Fibroblast of the aortic adventitia (primary cell): ENCODE measurements at regions not wholly inside any gene's neighbourhood (a gene's known extent, or its start where the extent isn't known, plus 50 kb on each side); places are given as distances from the start of the nearest gene placed in this dataset.
A peak's percentile ranks its signal among the peaks of the same experiment; 100 is the strongest.

Experiments
- DNase-seq: peaks from one replicate; pipeline ENCODE4 v3.0.0-alpha.2; 2010; ENCODE audit warnings: low read depth
- H3K4me3 ChIP-seq: 2 replicates; pipeline ENCODE4 v1.5.1; 2011; ENCODE audit warnings: low read depth, mild to moderate bottlenecking, control low read depth, low read length, moderate library complexity
- TF ChIP-seq, protein P1 (sequence below): IDR thresholded peaks from 2 replicates; pipeline ENCODE4 v1.5.1; 2011; ENCODE audit warnings: mild to moderate bottlenecking, low read length, control low read depth, inconsistent platforms; ENCODE audit not compliant: insufficient read depth

DNA sequence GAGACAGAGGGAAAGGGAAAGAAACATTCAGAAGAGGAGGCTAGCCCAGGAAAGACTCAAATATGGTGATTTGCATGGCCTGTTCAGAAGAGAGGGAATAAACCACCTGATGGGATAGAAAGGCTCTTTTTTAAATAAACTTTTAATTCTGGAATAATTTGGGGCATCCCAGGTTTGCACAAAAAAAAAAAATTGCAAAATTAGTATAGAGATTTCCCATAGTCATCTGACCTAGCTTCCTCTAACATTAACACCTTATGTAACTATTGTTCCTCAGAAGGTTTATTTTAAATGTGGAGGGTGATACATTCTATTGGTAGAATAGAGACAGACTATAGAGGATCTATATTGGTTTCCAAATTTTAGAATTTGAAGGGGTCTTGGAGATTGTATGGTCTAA is 330.4 kb upstream of the SLC14A2 start:
- H3K4me3 ChIP-seq = no peak overlapping the region
- no peak for DNase-seq
- TF ChIP-seq, protein P1, sequence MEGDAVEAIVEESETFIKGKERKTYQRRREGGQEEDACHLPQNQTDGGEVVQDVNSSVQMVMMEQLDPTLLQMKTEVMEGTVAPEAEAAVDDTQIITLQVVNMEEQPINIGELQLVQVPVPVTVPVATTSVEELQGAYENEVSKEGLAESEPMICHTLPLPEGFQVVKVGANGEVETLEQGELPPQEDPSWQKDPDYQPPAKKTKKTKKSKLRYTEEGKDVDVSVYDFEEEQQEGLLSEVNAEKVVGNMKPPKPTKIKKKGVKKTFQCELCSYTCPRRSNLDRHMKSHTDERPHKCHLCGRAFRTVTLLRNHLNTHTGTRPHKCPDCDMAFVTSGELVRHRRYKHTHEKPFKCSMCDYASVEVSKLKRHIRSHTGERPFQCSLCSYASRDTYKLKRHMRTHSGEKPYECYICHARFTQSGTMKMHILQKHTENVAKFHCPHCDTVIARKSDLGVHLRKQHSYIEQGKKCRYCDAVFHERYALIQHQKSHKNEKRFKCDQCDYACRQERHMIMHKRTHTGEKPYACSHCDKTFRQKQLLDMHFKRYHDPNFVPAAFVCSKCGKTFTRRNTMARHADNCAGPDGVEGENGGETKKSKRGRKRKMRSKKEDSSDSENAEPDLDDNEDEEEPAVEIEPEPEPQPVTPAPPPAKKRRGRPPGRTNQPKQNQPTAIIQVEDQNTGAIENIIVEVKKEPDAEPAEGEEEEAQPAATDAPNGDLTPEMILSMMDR = no peak

DNA sequence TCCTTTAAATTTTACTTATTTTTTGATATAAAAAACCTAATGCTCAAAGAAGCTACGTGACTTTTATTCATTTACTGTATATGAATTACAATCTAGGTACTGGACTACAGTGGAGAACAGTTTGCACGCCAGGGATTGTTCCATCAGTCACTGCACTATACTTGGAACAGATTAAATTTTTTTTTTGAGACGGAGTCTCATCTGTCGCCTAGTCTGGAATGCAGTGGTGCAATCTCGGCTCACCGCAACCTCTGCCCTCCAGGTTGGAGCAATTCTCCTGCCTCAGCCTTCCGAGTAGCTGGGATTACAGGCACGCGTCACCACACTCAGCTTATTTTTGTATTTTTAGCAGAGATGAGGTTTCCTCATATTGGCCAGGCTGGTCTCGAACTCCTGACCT is 330.0 kb upstream of the SLC14A2 start:
- H3K4me3 ChIP-seq = no peak overlapping the region
- DNase-seq = no peak
- TF ChIP-seq, protein P1 = no peak

DNA sequence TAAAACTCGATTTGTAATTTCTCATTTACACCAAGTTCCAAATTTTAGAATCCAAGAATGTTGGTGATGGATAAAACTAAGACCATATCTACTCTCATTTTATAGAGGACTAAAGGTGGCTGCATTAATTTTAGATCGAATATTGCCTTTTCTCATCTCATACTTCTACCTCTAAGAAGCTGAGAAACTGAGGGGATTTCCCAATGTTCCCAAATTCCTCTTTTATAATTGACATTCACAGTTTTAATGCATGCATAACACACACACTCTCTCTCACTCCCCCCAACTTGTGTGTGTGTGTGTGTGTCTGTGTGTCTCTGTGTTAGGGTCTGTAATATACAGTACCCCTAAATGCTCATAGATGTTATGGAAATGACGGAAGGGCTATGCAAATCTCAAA is 328.8 kb upstream of the SLC14A2 start:
- no peak for DNase-seq
- no peak overlapping the region for H3K4me3 ChIP-seq
- TF ChIP-seq, protein P1 = no peak

DNA sequence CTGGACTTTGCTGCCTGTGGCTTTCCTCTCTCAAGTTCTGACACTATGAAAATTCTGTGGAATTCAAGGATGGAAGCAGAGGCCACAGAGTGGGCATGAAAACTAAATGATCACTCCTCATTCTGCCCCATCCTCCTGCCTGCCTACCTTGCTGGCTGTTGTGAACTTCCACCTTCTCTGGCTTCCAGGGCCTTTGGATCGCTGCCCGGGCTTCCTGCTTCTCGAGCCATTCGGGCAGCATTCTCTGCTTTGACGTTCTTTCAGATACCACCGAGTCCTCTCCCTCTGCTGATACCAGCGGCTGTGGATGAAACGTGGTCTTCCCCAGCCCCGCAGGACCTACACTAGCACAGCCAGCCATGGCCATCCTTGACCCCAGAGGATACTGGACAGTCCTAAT is 327.7 kb upstream of the SLC14A2 start:
- no peak overlapping the region for H3K4me3 ChIP-seq
- no peak for DNase-seq
- TF ChIP-seq, protein P1 = no peak

DNA sequence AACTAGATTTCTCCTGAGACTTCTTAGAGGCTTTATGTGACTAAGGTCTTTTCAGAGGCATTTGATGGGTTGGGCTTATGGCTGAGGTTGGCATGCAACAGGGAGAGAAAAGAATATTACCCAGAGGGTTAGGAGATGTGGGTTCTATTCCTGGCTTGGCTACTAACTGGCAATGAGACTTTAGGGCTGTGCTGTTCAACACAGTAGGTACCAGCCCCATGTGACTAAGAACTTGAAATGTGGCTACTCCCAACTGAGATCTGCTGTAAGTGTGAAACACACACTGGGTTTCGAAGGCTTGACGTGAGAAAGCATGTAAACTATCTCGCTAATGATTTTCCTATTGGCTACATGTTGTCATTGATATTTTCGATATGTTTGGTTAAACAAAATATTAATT is 324.9 kb upstream of the SLC14A2 start:
- no peak overlapping the region for H3K4me3 ChIP-seq
- TF ChIP-seq, protein P1 = no peak
- DNase-seq = no peak

DNA sequence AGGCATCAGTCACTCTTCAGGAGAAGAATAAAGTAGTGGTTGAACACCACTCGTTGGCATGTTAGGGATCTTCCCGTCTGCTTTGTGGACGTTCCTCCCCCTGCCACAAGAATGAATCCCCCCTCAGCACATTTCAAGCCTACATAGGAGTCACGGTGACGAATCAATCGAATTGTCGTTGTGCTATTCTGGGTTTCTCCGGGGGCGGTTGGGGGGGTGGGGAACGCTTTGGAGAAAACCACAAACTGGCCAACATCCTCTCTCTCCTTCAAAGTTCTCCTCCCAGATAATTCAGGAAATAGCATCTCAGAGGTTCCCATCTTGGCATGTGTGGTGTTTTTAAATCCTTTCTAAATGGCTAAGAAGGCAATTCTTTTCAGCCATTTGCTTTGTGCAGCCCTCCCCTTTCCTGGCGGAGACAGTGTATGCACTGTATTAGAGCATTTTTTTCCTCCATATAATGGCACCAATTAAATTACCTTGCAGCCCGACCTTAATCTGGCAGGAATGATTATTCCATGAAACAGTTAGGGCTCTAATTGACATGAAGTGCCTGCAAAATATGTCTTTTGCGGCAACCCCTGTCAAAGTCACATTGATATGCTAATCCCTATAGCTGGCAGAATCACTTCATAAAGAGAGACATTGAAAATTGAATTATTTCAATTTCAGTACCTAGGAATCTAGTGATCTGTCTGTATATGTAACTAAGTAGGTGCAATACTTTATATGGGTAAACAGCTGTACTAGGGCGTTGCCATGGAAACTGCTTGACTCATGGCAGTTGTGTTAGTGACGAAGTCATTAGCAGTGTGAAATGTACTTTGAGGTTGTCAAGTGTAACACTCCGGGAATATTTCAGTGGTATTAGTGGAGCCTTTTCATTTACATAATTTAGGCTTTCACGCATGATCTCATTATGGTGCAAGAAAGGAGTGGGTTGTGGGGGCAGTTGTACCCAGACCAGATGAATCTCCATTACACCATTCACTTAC is 323.4 kb upstream of the SLC14A2 start:
- TF ChIP-seq, protein P1 = no peak
- DNase-seq = peak; percentile 4
- H3K4me3 ChIP-seq = no peak overlapping the region
